Right atrium auricular region (tissue), 2 donors: ENCODE measurements at regions not wholly inside any gene's neighbourhood (a gene's known extent, or its start where the extent isn't known, plus 50 kb on each side); places are given as distances from the start of the nearest gene placed in this dataset.

Source experiments
- DNase-seq: peaks from one replicate; pipeline ENCODE4 v3.0.0-alpha.2; 2019; ENCODE audit warnings: low spot score
- H3K27ac ChIP-seq, 2 donors: fragments of 200-600 bp; sonication (generic); 1 replicate in 1 of 2; 2 replicates in 1 of 2; pipeline ENCODE4 v1.5.1; 2016 to 2019
- H3K27me3 ChIP-seq, 2 donors: fragments of 200-600 bp; sonication (generic); one replicate each; pipeline versions ENCODE4 v1.5.1 to v1.6.0; 2017 to 2019
- H3K36me3 ChIP-seq: fragments of 200-600 bp; sonication (generic); one replicate; pipeline ENCODE4 v1.5.1; 2016
- H3K4me1 ChIP-seq, 2 donors: fragments of 200-600 bp; sonication (generic); one replicate each; pipeline versions ENCODE4 v1.5.1 to v1.6.0; 2017 to 2019
- H3K4me3 ChIP-seq, 2 donors: fragments of 200-600 bp; sonication (generic); 1 replicate in 1 of 2; 2 replicates in 1 of 2; pipeline ENCODE4 v1.5.1; 2017 to 2019; ENCODE audit warnings: mild to moderate bottlenecking in 1 of 2, moderate library complexity in 1 of 2
- H3K9me3 ChIP-seq, 2 donors: fragments of 200-600 bp; sonication (generic); one replicate each; pipeline ENCODE4 v1.5.1; 2019
- CTCF ChIP-seq, 2 donors: fragments of 200-600 bp; sonication (generic); IDR thresholded peaks; one replicate each; pipeline ENCODE4 v1.5.1; 2019; ENCODE audit warnings: antibody characterized with exemption in 2 of 2

- Histone ChIP-seq H3K9me3 (no peaks in the 10 kb centered on the region), H3K36me3 (no peaks in the 10 kb centered on the region), H3K4me3 (no peak overlapping the region), H3K27me3 (no peaks in the 10 kb centered on the region), H3K27ac (no peak overlapping the region), H3K4me1 (no peaks in the 10 kb centered on the region)
- TF ChIP-seq CTCF (IDR thresholded peaks at IDR 0.05) = no peak
- DNase-seq = no peak
Observed at GRCh38 chr12:60137513-60137912, 541.7 kb downstream of the SLC16A7 start.

- no peak for DNase-seq
- TF ChIP-seq CTCF (IDR thresholded peaks at IDR 0.05) = no peak
- H3K4me3 ChIP-seq = no peak overlapping the region
Observed at GRCh38 chr12:60138526-60138925, 542.7 kb downstream of the SLC16A7 start.

GRCh38 chr12:60144395-60144794, 548.6 kb downstream of the SLC16A7 start:
- H3K4me3 ChIP-seq = no peak overlapping the region
- no peaks in the 10 kb centered on the region for H3K36me3 ChIP-seq
- no peak overlapping the region for H3K27ac ChIP-seq
- no peak for DNase-seq
- no peaks in the 10 kb centered on the region for H3K27me3 ChIP-seq
- H3K9me3 ChIP-seq = no peaks in the 10 kb centered on the region
- H3K4me1 ChIP-seq = no peaks in the 10 kb centered on the region
- no peak for TF ChIP-seq CTCF (IDR thresholded peaks at IDR 0.05)

More at GRCh38 chr12:60138526-60138925, 542.7 kb downstream of the SLC16A7 start:
- no peaks in the 10 kb centered on the region for H3K4me1 ChIP-seq
- no peaks in the 10 kb centered on the region for H3K27me3 ChIP-seq
- no peaks in the 10 kb centered on the region for H3K36me3 ChIP-seq
- H3K9me3 ChIP-seq = no peaks in the 10 kb centered on the region
- H3K27ac ChIP-seq = no peak overlapping the region

GRCh38 chr12:60148109-60148508, 552.3 kb downstream of the SLC16A7 start:
- no peaks in the 10 kb centered on the region for H3K27me3 ChIP-seq
- H3K4me3 ChIP-seq = no peak overlapping the region
- no peak overlapping the region for H3K27ac ChIP-seq
- DNase-seq = no peak
- no peaks in the 10 kb centered on the region for H3K9me3 ChIP-seq
- no peaks in the 10 kb centered on the region for H3K4me1 ChIP-seq
- H3K36me3 ChIP-seq = no peaks in the 10 kb centered on the region
- TF ChIP-seq CTCF (IDR thresholded peaks at IDR 0.05) = no peak

GRCh38 chr12:60148831-60149230, 553.0 kb downstream of the SLC16A7 start:
- DNase-seq = no peak
- Histone ChIP-seq H3K9me3 (no peaks in the 10 kb centered on the region), H3K36me3 (no peaks in the 10 kb centered on the region), H3K27ac (no peak overlapping the region), H3K4me3 (no peak overlapping the region), H3K27me3 (no peaks in the 10 kb centered on the region), H3K4me1 (no peaks in the 10 kb centered on the region)
- TF ChIP-seq CTCF (IDR thresholded peaks at IDR 0.05) = no peak

- Histone ChIP-seq H3K4me1 (no peaks in the 10 kb centered on the region), H3K27me3 (no peaks in the 10 kb centered on the region), H3K36me3 (no peaks in the 10 kb centered on the region), H3K27ac (no peak overlapping the region), H3K9me3 (no peaks in the 10 kb centered on the region), H3K4me3 (no peak overlapping the region)
- TF ChIP-seq CTCF (IDR thresholded peaks at IDR 0.05) = no peak
- DNase-seq = no peak
Observed at GRCh38 chr12:60152756-60153155, 556.9 kb downstream of the SLC16A7 start.
